H1 (cell line): ENCODE measurements at regions not wholly inside any gene's neighbourhood (a gene's known extent, or its start where the extent isn't known, plus 50 kb on each side); places are given as distances from the start of the nearest gene placed in this dataset.

ENCODE experiments used
- CTCF ChIA-PET: fragments of 300-600 bp; sonication (Branson Sonifier 250); formaldehyde crosslinking; loops from one replicate; lab custom pipeline; 2021; ENCODE audit not compliant: partially characterized antibody; lab: Charles Lee
- POLR2A ChIA-PET: fragments of 300-600 bp; sonication (Branson Sonifier 250); formaldehyde crosslinking; loops from one replicate; lab custom pipeline; 2021; ENCODE audit warnings: inconsistent platforms; ENCODE audit not compliant: partially characterized antibody; lab: Charles Lee
- DNase-seq, 2 experiments: peaks; one replicate each; pipeline versions ENCODE4 v3.0.0 to v3.0.0-alpha.2; 2010 to 2022; ENCODE audit warnings: low spot score in 2 of 2, low read depth in 1 of 2, mixed read lengths in 1 of 2
- FAIRE-seq: peaks from 2 replicates; lab custom pipeline; 2011; peaks lifted over from hg19 to GRCh38; lab: Jason Lieb, UNC
- H2AFZ ChIP-seq: 2 replicates; pipeline ENCODE4 v1.8.1; 2012; ENCODE audit warnings: low read length, inconsistent platforms
- H2AK5ac ChIP-seq: 2 replicates; pipeline ENCODE4 v1.6.1; 2013; ENCODE audit warnings: low read depth, low read length
- H2BK120ac ChIP-seq: replicated peaks from 2 replicates; pipeline ENCODE3; 2013; ENCODE audit warnings: low read depth, low read length, inconsistent platforms
- H2BK12ac ChIP-seq: 2 replicates; pipeline ENCODE4 v1.6.1; 2013; ENCODE audit warnings: low read depth, low read length
- H2BK15ac ChIP-seq: 2 replicates; pipeline ENCODE4 v1.6.1; 2013; ENCODE audit warnings: low read length
- H2BK20ac ChIP-seq: 2 replicates; pipeline ENCODE4 v1.6.1; 2013; ENCODE audit warnings: low read length
- H2BK5ac ChIP-seq: 2 replicates; pipeline ENCODE4 v1.6.1; 2013; ENCODE audit warnings: low read depth, low read length
- H3K14ac ChIP-seq: 2 replicates; pipeline ENCODE4 v1.6.1; 2013; ENCODE audit warnings: inconsistent platforms; ENCODE audit not compliant: insufficient read length
- H3K18ac ChIP-seq: 2 replicates; pipeline ENCODE4 v1.6.1; 2013; ENCODE audit warnings: low read length; ENCODE audit errors: extremely low read depth
- H3K23ac ChIP-seq: 2 replicates; pipeline ENCODE4 v1.6.1; 2013; ENCODE audit warnings: inconsistent platforms; ENCODE audit not compliant: insufficient read length
- H3K23me2 ChIP-seq: 2 replicates; pipeline ENCODE4 v1.6.1; 2013; ENCODE audit warnings: low read depth, low read length
- H3K27ac ChIP-seq: 2 replicates; pipeline ENCODE4 v1.6.1; 2011; ENCODE audit warnings: low read depth, low read length, inconsistent platforms
- H3K27me3 ChIP-seq, 4 experiments: replicated peaks in 1 of 4; 1 replicate in 1 of 4; 2 replicates in 3 of 4; pipeline versions ENCODE4 v1.6.1 to v1.8.1; 2011 to 2013; ENCODE audit warnings: low read length in 3 of 4, mild to moderate bottlenecking in 3 of 4, inconsistent platforms in 2 of 4, mixed read lengths in 2 of 4, moderate library complexity in 1 of 4; ENCODE audit not compliant: control insufficient read depth in 3 of 4, insufficient read depth in 3 of 4; ENCODE audit errors: extremely low read depth in 1 of 4
- H3K36me3 ChIP-seq, 4 experiments: 2 replicates each; pipeline versions ENCODE4 v1.6.1 to v1.8.1; 2011 to 2013; ENCODE audit warnings: mild to moderate bottlenecking in 4 of 4, low read length in 3 of 4, moderate library complexity in 2 of 4, control low read depth in 1 of 4, inconsistent platforms in 1 of 4; ENCODE audit not compliant: insufficient read depth in 4 of 4, control insufficient read depth in 2 of 4
- H3K4ac ChIP-seq: replicated peaks from 2 replicates; pipeline ENCODE3; 2013; ENCODE audit warnings: low read length, low read depth, mixed read lengths, inconsistent platforms; ENCODE audit not compliant: insufficient read length
- H3K4me1 ChIP-seq, 4 experiments: replicated peaks in 1 of 4; 1 replicate in 1 of 4; 2 replicates in 3 of 4; pipeline versions ENCODE4 v1.6.1 to v1.8.1; 2011 to 2013; ENCODE audit warnings: low read length in 3 of 4, inconsistent platforms in 2 of 4, mixed read lengths in 1 of 4; ENCODE audit not compliant: insufficient read depth in 4 of 4, control insufficient read depth in 3 of 4
- H3K4me2 ChIP-seq, 2 experiments: 2 replicates each; pipeline versions ENCODE4 v1.6.1 to v1.8.1; 2011 to 2013; ENCODE audit warnings: low read depth in 2 of 2, low read length in 2 of 2, control low read depth in 1 of 2, inconsistent platforms in 1 of 2, mild to moderate bottlenecking in 1 of 2; ENCODE audit not compliant: insufficient read depth in 1 of 2
- H3K4me3 ChIP-seq, 4 experiments: fragments of 200-600, 300-600 bp in 1 of 4; sonication (generic), shearing (Covaris generic), sonication (Bioruptor Twin) in 1 of 4; 2 replicates each; pipeline versions ENCODE4 v1.5.1 to v1.8.1; 2011 to 2016; ENCODE audit warnings: low read length in 4 of 4, low read depth in 3 of 4, control low read depth in 2 of 4, inconsistent platforms in 2 of 4, mild to moderate bottlenecking in 2 of 4, mixed read lengths in 1 of 4, moderate library complexity in 1 of 4; ENCODE audit not compliant: insufficient read depth in 2 of 4; ENCODE audit errors: extremely low read depth in 1 of 4
- H3K56ac ChIP-seq: replicated peaks from 2 replicates; pipeline ENCODE3; 2013; ENCODE audit warnings: low read depth, mild to moderate bottlenecking, mixed read lengths, low read length, inconsistent platforms; ENCODE audit not compliant: insufficient read length
- H3K79me1 ChIP-seq: 2 replicates; pipeline ENCODE4 v1.6.1; 2013; ENCODE audit warnings: low read depth, low read length, control low read depth
- H3K79me2 ChIP-seq, 2 experiments: 2 replicates each; pipeline versions ENCODE4 v1.6.1 to v1.8.1; 2012 to 2013; ENCODE audit warnings: low read length in 2 of 2, mild to moderate bottlenecking in 2 of 2, inconsistent platforms in 1 of 2; ENCODE audit not compliant: insufficient read depth in 2 of 2, control insufficient read depth in 1 of 2
- H3K9ac ChIP-seq, 4 experiments: replicated peaks in 1 of 4; 1 replicate in 1 of 4; 2 replicates in 3 of 4; pipeline versions ENCODE4 v1.6.1 to v1.8.1; 2011 to 2013; ENCODE audit warnings: low read depth in 3 of 4, low read length in 3 of 4, control low read depth in 2 of 4, mild to moderate bottlenecking in 2 of 4, moderate library complexity in 2 of 4, inconsistent platforms in 1 of 4; ENCODE audit errors: extremely low read depth in 1 of 4
- H3K9me3 ChIP-seq, 2 experiments: 2 replicates each; pipeline versions ENCODE4 v1.6.1 to v1.8.1; 2012 to 2013; ENCODE audit warnings: mild to moderate bottlenecking in 2 of 2, moderate library complexity in 2 of 2, control low read depth in 1 of 2, inconsistent platforms in 1 of 2, low read depth in 1 of 2, low read length in 1 of 2, mixed read lengths in 1 of 2; ENCODE audit not compliant: insufficient read depth in 2 of 2
- H4K20me1 ChIP-seq, 2 experiments: replicated peaks in 1 of 2; 2 replicates each; pipeline versions ENCODE3 to v1.8.1; 2011 to 2013; ENCODE audit warnings: inconsistent platforms in 2 of 2, low read length in 2 of 2, mild to moderate bottlenecking in 1 of 2; ENCODE audit not compliant: insufficient read depth in 2 of 2, control insufficient read depth in 1 of 2
- H4K5ac ChIP-seq: 2 replicates; pipeline ENCODE4 v1.6.1; 2013; ENCODE audit warnings: low read length, low read depth, mixed read lengths, inconsistent platforms; ENCODE audit not compliant: insufficient read length
- H4K8ac ChIP-seq: 2 replicates; pipeline ENCODE4 v1.8.0; 2013; ENCODE audit warnings: mild to moderate bottlenecking, moderate library complexity, low read length, inconsistent platforms; ENCODE audit not compliant: insufficient read depth; ENCODE audit errors: extremely low read depth
- H4K91ac ChIP-seq: replicated peaks from 2 replicates; pipeline ENCODE3; 2013; ENCODE audit warnings: low read length, mixed read lengths, inconsistent platforms; ENCODE audit not compliant: insufficient read length
- EGR1 ChIP-seq: IDR thresholded peaks from 2 replicates; pipeline ENCODE4 v1.6.1; 2011; ENCODE audit warnings: low read depth, low read length, borderline replicate concordance
- EZH2 ChIP-seq: fragments of 200-600 bp; sonication (generic); IDR thresholded peaks from 2 replicates; pipeline ENCODE4 v1.7.1; 2012; ENCODE audit warnings: low read depth, mild to moderate bottlenecking, moderate library complexity, low read length, inconsistent platforms; ENCODE audit not compliant: severe bottlenecking
- GABPA ChIP-seq: IDR thresholded peaks from 2 replicates; pipeline ENCODE4 v1.6.1; 2011; ENCODE audit warnings: mild to moderate bottlenecking, low read length, moderate library complexity, borderline replicate concordance; ENCODE audit not compliant: insufficient read depth
- JUN ChIP-seq: IDR thresholded peaks from 2 replicates; pipeline ENCODE4 v1.6.1; 2011; ENCODE audit warnings: low read depth, mild to moderate bottlenecking, improper control_type of control experiment, low read length
- NANOG ChIP-seq: IDR thresholded peaks from 2 replicates; pipeline ENCODE4 v1.6.1; 2011; ENCODE audit warnings: low read length, low read depth, mild to moderate bottlenecking, inconsistent platforms; ENCODE audit not compliant: insufficient read depth, poor library complexity, severe bottlenecking
- WGBS, 2 experiments: shearing (Covaris generic) in 1 of 2; methylation state at CpG; one replicate each; pipeline versions ENCODE4 v1.1.6 to v1.1.7; 2013 to 2015; ENCODE audit warnings: low lambda C conversion rate in 2 of 2, mixed read lengths in 2 of 2, inconsistent platforms in 1 of 2, low coverage in 1 of 2, missing lambda C conversion rate in 1 of 2; ENCODE audit not compliant: insufficient replicate concordance in 2 of 2, insufficient coverage in 1 of 2, insufficient read length in 1 of 2; ENCODE audit errors: extremely low coverage in 1 of 2, missing lambda C conversion rate in 1 of 2; 5-methylcytosine and 5-hydroxymethylcytosine counted together

DNA sequence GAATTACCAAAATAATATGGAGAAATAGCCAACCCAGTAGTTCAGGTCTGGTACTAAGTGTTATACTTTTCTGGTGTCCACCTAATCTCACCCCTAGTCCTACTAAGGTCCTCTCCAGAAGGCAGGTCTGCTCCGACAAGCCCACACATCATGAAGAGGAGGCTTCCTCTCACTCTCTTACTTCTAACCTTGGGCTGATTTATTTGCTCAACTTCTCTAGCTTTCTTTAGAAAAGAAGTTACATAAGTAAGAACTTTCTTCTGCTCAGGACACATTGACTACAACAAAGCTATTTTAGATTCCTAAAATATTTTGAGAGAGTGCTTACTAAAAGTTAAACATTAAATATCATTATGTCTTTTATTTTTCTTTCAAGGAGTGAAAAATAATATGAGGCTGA, 329.7 kb upstream of the NREP start:
- Histone ChIP-seq H3K79me2 (no peaks in the 10 kb centered on the region), H4K20me1 (no peaks in the 10 kb centered on the region), H3K27ac (no peak overlapping the region), H2AK5ac (no peak overlapping the region), H2BK20ac (no peak overlapping the region), H3K23me2 (no peaks in the 10 kb centered on the region), H4K91ac (no peak overlapping the region), H4K5ac (no peak overlapping the region), H3K56ac (no peak overlapping the region), H3K9me3 (no peaks in the 10 kb centered on the region), H3K27me3 (no peaks in the 10 kb centered on the region), H3K23ac (no peak overlapping the region), H3K4ac (no peak overlapping the region), H3K9ac (no peak overlapping the region), H3K4me2 (no peak overlapping the region), H2BK120ac (no peak overlapping the region), H3K36me3 (no peaks in the 10 kb centered on the region), H3K79me1 (no peaks in the 10 kb centered on the region), H3K4me3 (no peak overlapping the region), H3K14ac (no peak overlapping the region), H2BK5ac (no peak overlapping the region), H2BK15ac (no peak overlapping the region), H3K18ac (no peak overlapping the region), H2BK12ac (no peak overlapping the region), H2AFZ (no peak overlapping the region), H4K8ac (no peak overlapping the region), H3K4me1 (no peaks in the 10 kb centered on the region)
- ChIA-PET POLR2A (no interaction called here), CTCF (interaction anchor here (0.7 to 0.8 kb wide), 2 partner anchors 60 to 83 kb away, joined by 3 read pairs; no protein-coding TSS in a partner anchor)
- DNase-seq (no peak), FAIRE-seq (no peak)
- 84% methylated on average over 1 of the region's 1 CpG; no CpG with 5 or more reads in 1 of the 2 experiments for WGBS, 2 experiments
- no peak for TF ChIP-seq JUN
- TF ChIP-seq NANOG = no peak
- TF ChIP-seq EGR1 = no peak
- no peak for TF ChIP-seq GABPA
- no peak for TF ChIP-seq EZH2
